ENCODE measurements at regions not wholly inside any gene's neighbourhood (a gene's known extent, or its start where the extent isn't known, plus 50 kb on each side); places are given as distances from the start of the nearest gene placed in this dataset.

DNA sequence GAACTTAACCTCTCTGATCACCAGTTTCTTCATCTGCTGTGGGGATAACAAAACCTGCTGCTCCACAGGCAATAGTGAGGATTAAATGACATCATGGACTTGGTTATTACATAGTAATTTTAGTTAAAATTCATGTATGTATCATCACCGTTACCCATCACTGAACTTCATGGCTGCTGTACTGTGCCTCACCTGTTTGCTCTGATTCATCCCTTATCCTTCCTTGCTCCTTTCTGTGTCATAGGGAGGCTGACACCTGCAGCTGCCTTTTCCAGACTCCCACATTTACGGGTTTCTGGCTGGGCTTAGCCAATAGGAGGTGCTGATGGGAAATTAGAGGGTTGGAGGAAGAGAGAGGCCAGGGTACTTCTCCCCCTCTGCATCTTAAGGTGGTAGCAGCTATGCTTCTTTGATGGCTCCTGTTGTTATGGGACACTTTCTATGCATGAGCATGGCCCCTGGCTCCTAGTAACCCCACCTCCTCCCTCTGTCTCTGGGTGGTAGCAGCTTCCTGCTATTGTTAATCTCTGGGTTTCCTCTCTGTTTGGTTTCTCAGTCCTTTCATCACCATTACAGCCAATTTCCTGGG lies 332.1 kb downstream of the DHX35 start:
- Histone ChIP-seq H3K36me3 (ENCODE audit: control insufficient read depth, insufficient read depth, low read length) (no peaks in the 10 kb centered on the region), H3K4me3 (ENCODE audit: low read depth, low read length) (no peak overlapping the region), H3K27me3 (ENCODE audit: control insufficient read depth, insufficient read depth, low read length) (no peaks in the 10 kb centered on the region)
- DNase-seq (ENCODE audit: low read depth) = no peak
- TF ChIP-seq, protein P1, sequence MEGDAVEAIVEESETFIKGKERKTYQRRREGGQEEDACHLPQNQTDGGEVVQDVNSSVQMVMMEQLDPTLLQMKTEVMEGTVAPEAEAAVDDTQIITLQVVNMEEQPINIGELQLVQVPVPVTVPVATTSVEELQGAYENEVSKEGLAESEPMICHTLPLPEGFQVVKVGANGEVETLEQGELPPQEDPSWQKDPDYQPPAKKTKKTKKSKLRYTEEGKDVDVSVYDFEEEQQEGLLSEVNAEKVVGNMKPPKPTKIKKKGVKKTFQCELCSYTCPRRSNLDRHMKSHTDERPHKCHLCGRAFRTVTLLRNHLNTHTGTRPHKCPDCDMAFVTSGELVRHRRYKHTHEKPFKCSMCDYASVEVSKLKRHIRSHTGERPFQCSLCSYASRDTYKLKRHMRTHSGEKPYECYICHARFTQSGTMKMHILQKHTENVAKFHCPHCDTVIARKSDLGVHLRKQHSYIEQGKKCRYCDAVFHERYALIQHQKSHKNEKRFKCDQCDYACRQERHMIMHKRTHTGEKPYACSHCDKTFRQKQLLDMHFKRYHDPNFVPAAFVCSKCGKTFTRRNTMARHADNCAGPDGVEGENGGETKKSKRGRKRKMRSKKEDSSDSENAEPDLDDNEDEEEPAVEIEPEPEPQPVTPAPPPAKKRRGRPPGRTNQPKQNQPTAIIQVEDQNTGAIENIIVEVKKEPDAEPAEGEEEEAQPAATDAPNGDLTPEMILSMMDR (IDR thresholded peaks at IDR 0.05; ENCODE audit: insufficient read depth, low read length, poor library complexity, severe bottlenecking) = no peak

DNA sequence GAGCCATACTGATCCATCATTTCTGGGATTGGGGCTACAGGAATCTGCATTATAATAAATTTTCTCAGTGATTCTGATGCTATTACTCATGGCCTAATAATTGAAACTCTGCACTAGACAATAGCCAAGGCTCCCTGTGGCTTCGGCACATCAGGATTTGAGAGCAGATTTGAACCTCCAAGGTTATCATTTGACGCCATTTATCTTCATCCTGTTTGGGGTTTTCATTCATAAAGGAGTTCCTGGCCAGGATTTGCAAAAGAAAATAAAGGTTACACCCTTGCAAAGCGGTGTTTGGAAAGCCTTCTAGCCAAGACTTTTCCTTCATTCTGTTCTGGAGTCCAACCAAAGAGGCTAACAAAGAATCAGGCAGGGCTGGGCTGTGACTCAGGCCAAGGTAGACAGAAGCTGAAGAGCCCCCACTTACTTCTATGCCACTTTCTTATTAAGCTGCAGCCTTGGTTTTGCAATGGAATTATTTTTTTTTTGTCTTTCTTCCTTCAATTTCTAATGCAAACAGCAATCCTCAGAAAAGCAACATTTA lies 330.1 kb downstream of the DHX35 start:
- Histone ChIP-seq H3K36me3 (ENCODE audit: control insufficient read depth, insufficient read depth, low read length) (no peaks in the 10 kb centered on the region), H3K27me3 (ENCODE audit: control insufficient read depth, insufficient read depth, low read length) (no peaks in the 10 kb centered on the region), H3K4me3 (ENCODE audit: low read depth, low read length) (no peak overlapping the region)
- TF ChIP-seq, protein P1 (IDR thresholded peaks at IDR 0.05; ENCODE audit: insufficient read depth, low read length, poor library complexity, severe bottlenecking) = no peak
- DNase-seq (ENCODE audit: low read depth) = no peak

DNA sequence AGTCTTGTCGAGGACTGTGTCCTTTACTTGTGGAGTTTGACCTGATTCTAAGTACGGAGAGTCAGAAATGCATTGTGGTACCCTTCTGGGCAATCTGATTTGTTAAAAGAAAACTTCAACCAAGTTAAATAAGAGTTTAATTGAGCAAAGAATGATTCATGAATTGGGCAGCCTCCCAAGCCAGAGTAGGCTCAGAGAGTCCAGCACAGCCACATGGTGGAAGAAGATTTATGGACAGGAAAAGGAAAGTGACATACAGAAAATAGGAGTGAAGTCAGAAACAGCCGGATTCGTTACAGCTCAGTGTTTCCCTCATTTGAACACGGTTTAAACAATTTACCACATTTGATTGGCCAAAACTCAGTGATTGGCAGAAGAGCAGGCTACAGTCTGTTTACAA lies 329.2 kb downstream of the DHX35 start:
- no peaks in the 10 kb centered on the region for H3K36me3 ChIP-seq (ENCODE audit: control insufficient read depth, insufficient read depth, low read length)
- H3K4me3 ChIP-seq (ENCODE audit: low read depth, low read length) = no peak overlapping the region
- DNase-seq (ENCODE audit: low read depth) = no peak
- H3K27me3 ChIP-seq (ENCODE audit: control insufficient read depth, insufficient read depth, low read length) = no peaks in the 10 kb centered on the region
- TF ChIP-seq, protein P1 (IDR thresholded peaks at IDR 0.05; ENCODE audit: insufficient read depth, low read length, poor library complexity, severe bottlenecking) = no peak

DNA sequence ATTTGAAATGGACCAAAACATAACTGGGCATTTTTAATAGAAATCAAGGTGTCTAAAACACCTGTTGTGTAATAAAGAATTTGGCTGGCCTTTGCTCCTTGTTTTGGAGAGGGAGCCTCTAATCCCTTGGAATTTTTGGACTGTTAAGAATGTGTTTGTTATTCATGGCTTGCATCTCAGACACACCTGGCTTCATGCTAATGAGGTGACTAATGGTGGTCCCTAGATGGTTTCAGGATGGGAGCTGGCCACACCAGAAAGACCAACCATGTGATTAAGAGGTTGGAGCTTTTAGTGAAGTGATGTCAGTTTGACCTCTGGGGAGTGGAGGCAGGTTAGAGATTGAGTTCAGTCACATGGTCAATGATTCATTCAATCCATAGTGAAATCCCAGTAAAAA lies 328.4 kb downstream of the DHX35 start:
- no peaks in the 10 kb centered on the region for H3K36me3 ChIP-seq (ENCODE audit: control insufficient read depth, insufficient read depth, low read length)
- H3K27me3 ChIP-seq (ENCODE audit: control insufficient read depth, insufficient read depth, low read length) = no peaks in the 10 kb centered on the region
- H3K4me3 ChIP-seq (ENCODE audit: low read depth, low read length) = no peak overlapping the region
- TF ChIP-seq, protein P1 (IDR thresholded peaks at IDR 0.05; ENCODE audit: insufficient read depth, low read length, poor library complexity, severe bottlenecking) = no peak
- DNase-seq (ENCODE audit: low read depth) = no peak

DNA sequence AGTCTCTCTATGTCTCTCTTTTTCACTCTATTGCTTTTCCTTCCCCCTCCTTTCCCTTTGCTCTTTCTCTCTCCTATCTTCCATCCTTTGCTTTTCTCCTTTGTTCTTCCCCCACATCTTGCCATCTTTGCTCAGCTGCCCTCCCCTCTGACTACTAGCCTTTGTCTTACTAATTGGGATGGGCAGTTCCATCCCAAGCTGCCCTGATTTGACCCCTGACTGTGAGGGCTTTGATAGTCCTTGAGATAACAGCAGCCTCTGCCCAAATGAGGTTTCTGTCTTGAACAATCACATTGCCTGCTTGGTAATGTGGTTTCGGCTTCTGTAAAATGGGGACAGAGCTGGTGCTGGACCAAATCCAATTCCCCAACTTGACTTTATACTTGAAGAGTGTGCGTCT lies 327.7 kb downstream of the DHX35 start:
- Histone ChIP-seq H3K27me3 (ENCODE audit: control insufficient read depth, insufficient read depth, low read length) (no peaks in the 10 kb centered on the region), H3K4me3 (ENCODE audit: low read depth, low read length) (no peak overlapping the region), H3K36me3 (ENCODE audit: control insufficient read depth, insufficient read depth, low read length) (no peaks in the 10 kb centered on the region)
- TF ChIP-seq, protein P1 (IDR thresholded peaks at IDR 0.05; ENCODE audit: insufficient read depth, low read length, poor library complexity, severe bottlenecking) = no peak
- DNase-seq (ENCODE audit: low read depth) = no peak

DNA sequence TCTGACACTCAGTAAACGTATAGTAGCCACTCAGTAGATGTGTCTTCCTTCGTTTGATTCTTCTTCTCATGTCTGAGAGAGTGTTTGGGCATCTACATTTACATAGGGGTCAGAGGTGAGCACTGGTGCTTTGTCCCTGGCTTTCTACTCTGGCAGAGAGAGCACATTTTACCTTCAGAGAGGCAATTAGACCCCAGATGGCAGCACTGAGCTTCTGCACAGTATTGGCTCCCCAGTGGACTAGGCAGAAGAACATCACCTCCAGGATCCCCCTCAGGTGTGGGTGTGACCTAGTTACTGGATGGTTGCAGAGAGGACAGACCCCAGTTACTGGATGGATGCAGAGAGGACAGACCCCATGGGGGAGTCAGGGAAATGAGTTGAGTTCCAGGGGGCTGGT lies 327.2 kb downstream of the DHX35 start:
- H3K36me3 ChIP-seq (ENCODE audit: control insufficient read depth, insufficient read depth, low read length) = no peaks in the 10 kb centered on the region
- H3K4me3 ChIP-seq (ENCODE audit: low read depth, low read length) = no peak overlapping the region
- no peaks in the 10 kb centered on the region for H3K27me3 ChIP-seq (ENCODE audit: control insufficient read depth, insufficient read depth, low read length)
- no peak for DNase-seq (ENCODE audit: low read depth)
- TF ChIP-seq, protein P1 (IDR thresholded peaks at IDR 0.05; ENCODE audit: insufficient read depth, low read length, poor library complexity, severe bottlenecking) = no peak

Data from kidney epithelial cell (primary cell).